ENCODE measurements at regions not wholly inside any gene's neighbourhood (a gene's known extent, or its start where the extent isn't known, plus 50 kb on each side); places are given as distances from the start of the nearest gene placed in this dataset.
"Not testable (repeated sequence)": the region's sequence is repeated elsewhere in the genome, so short reads cannot be mapped to it uniquely, and the experiment has no call there.

GRCh38 chr10:28186887-28187578 lies 115.8 kb downstream of the MPP7 start:
- DNase-seq: no peak

GRCh38 chr10:28186461-28186860 lies 116.4 kb downstream of the MPP7 start:
- no peak for DNase-seq

GRCh38 chr10:28184810-28185209 lies 118.1 kb downstream of the MPP7 start:
- no peak for DNase-seq

GRCh38 chr10:28181478-28182096 lies 121.3 kb downstream of the MPP7 start:
- DNase-seq: no peak

GRCh38 chr10:28180654-28181053 lies 122.2 kb downstream of the MPP7 start:
- no peak for DNase-seq

GRCh38 chr10:28179743-28180099 lies 123.1 kb downstream of the MPP7 start:
- no peak for DNase-seq

- DNase-seq: peak; percentile 24 to 89
These were observed 123.7 kb downstream of the MPP7 start for GRCh38 chr10:28179006-28179742.

- peak in 1 of 2 experiments; percentile 62 for DNase-seq
These were observed 124.8 kb downstream of the MPP7 start for GRCh38 chr10:28177944-28178637.

GRCh38 chr10:28176498-28176897 lies 126.4 kb downstream of the MPP7 start:
- DNase-seq: not testable (repeated sequence)

- no peak for DNase-seq
These were observed 130.6 kb downstream of the MPP7 start for GRCh38 chr10:28172223-28172610.

- DNase-seq: no peak
These were observed 131.2 kb downstream of the MPP7 start for GRCh38 chr10:28171468-28172222.

- no peak for DNase-seq
These were observed 133.3 kb downstream of the MPP7 start for GRCh38 chr10:28169525-28169924.

- no peak for DNase-seq
These were observed 141.9 kb downstream of the MPP7 start for GRCh38 chr10:28160866-28161405.

GRCh38 chr10:28157379-28157778 lies 145.5 kb downstream of the MPP7 start:
- no peak for DNase-seq

GRCh38 chr10:28155726-28156125 lies 147.1 kb downstream of the MPP7 start:
- no peak for DNase-seq

- DNase-seq: no peak
These were observed 151.2 kb downstream of the MPP7 start for GRCh38 chr10:28151636-28152035.

GRCh38 chr10:28149746-28150145 lies 150.9 kb upstream of the ODAD2 start:
- no peak for DNase-seq

- no peak for DNase-seq
These were observed 148.8 kb upstream of the ODAD2 start for GRCh38 chr10:28147706-28148105.

- DNase-seq: peak; percentile 79 to 96
These were observed 140.3 kb upstream of the ODAD2 start for GRCh38 chr10:28139138-28139537.

- DNase-seq: peak; percentile 31 to 73
These were observed 139.3 kb upstream of the ODAD2 start for GRCh38 chr10:28137907-28138880.

- DNase-seq: peak in 1 of 2 experiments; percentile 53
These were observed 136.4 kb upstream of the ODAD2 start for GRCh38 chr10:28135258-28135657.

Measured in SW 1271 (cell line).